NCI-H2196 treated with DMSO at 0.1 percent for 48 hours (cell line): ENCODE measurements at regions not wholly inside any gene's neighbourhood (a gene's known extent, or its start where the extent isn't known, plus 50 kb on each side); places are given as distances from the start of the nearest gene placed in this dataset.

Source experiments
- DNase-seq: peaks from one replicate; lab custom pipeline; 2025; ENCODE audit not compliant: unreplicated experiment; lab: John Stamatoyannopoulos, UW

- no peak for DNase-seq
These were observed 163.9 kb downstream of the PIK3R1 start for GRCh38 chr5:68379275-68380036.

GRCh38 chr5:68380078-68380477 lies 164.5 kb downstream of the PIK3R1 start:
- DNase-seq = no peak

GRCh38 chr5:68381060-68381459 lies 165.5 kb downstream of the PIK3R1 start:
- DNase-seq = no peak

GRCh38 chr5:68381909-68382308 lies 166.4 kb downstream of the PIK3R1 start:
- DNase-seq = no peak

GRCh38 chr5:68382640-68383039 lies 167.1 kb downstream of the PIK3R1 start:
- no peak for DNase-seq

GRCh38 chr5:68383888-68384310 lies 168.3 kb downstream of the PIK3R1 start:
- no peak for DNase-seq

GRCh38 chr5:68384936-68385594 lies 169.5 kb downstream of the PIK3R1 start:
- no peak for DNase-seq

- DNase-seq = no peak
These were observed 170.4 kb downstream of the PIK3R1 start for GRCh38 chr5:68385936-68386335.

- no peak for DNase-seq
These were observed 171.7 kb downstream of the PIK3R1 start for GRCh38 chr5:68387074-68387796.

GRCh38 chr5:68389618-68390017 lies 174.1 kb downstream of the PIK3R1 start:
- no peak for DNase-seq

GRCh38 chr5:68392617-68393016 lies 177.1 kb downstream of the PIK3R1 start:
- no peak for DNase-seq

GRCh38 chr5:68395302-68395701 lies 179.7 kb downstream of the PIK3R1 start:
- no peak for DNase-seq

- no peak for DNase-seq
These were observed 180.5 kb downstream of the PIK3R1 start for GRCh38 chr5:68395926-68396511.

- no peak for DNase-seq
These were observed 181.2 kb downstream of the PIK3R1 start for GRCh38 chr5:68396722-68397121.

- DNase-seq = no peak
These were observed 182.7 kb downstream of the PIK3R1 start for GRCh38 chr5:68398146-68398812.

- DNase-seq = no peak
These were observed 187.7 kb downstream of the PIK3R1 start for GRCh38 chr5:68403301-68403700.

GRCh38 chr5:68404246-68404645 lies 188.7 kb downstream of the PIK3R1 start:
- no peak for DNase-seq

- DNase-seq = no peak
These were observed 189.6 kb downstream of the PIK3R1 start for GRCh38 chr5:68405026-68405684.

- no peak for DNase-seq
These were observed 190.5 kb downstream of the PIK3R1 start for GRCh38 chr5:68405784-68406743.
